HG03196 (cell line): ENCODE measurements at regions not wholly inside any gene's neighbourhood (a gene's known extent, or its start where the extent isn't known, plus 50 kb on each side); places are given as distances from the start of the nearest gene placed in this dataset.
"Not testable (repeated sequence)": the region's sequence is repeated elsewhere in the genome, so short reads cannot be mapped to it uniquely, and the experiment has no call there.

Experiments used
- ATAC-seq: cut with Tn5 transposase; IDR thresholded peaks from one replicate; pipeline ENCODE4 v1.9.1; 2021; ENCODE audit not compliant: unreplicated experiment

DNA sequence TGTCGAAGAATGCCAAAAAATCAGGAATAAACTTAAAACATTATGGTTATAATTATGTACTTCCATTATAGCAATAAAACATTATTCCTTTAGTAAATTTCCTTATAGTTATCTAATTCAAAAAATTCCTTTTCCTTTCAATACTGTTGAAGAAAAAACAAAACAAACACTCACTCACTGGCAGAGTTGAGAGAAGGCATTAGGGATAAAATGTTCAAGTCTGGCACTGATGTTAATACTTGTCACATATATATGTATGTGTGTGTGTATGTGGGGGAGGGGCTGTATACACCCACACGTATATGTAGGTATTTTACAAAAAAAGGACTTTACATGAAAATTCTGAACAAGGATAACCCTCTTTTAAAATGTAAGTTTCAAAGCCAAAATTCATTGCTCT, 150.2 kb upstream of the MEOX2 start:
- ATAC-seq, result no peak

DNA sequence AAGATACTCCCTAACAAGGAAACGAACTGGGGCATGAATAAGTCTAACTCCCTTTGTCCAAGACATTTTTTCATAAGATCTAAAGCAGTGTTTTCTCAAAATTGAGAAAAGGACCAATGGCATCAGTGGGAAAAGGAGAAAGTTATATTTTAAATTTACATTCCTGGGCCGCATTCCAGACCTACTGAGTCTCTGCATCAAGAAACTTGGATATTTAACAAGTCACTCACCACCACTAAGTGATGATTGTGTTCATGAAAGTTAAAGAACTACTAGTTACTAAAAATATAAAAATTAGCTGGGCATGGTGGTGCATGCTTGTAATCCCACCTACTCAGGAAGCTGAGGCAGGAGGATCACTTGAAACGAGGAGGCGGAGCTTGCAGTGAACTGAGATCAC, 149.6 kb upstream of the MEOX2 start:
- ATAC-seq, result no peak

DNA sequence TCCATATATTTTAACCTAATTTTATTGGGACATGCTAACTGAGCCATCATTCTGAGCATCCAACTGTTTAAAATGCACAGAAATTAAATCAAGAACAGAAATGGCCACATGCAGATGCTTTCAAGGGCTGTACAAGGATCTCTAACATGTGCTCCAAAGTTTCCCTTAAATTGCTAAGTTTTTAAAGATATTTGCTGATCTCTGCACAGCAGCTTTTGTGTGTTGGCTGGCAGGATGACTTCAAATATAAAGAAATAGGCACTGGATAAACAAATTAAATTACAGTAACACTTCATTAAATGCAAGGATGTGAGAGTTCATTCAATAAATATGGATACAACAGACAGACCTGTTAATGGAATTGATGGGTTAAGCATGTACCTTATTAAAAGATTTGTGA, 148.0 kb upstream of the MEOX2 start:
- no peak for ATAC-seq

DNA sequence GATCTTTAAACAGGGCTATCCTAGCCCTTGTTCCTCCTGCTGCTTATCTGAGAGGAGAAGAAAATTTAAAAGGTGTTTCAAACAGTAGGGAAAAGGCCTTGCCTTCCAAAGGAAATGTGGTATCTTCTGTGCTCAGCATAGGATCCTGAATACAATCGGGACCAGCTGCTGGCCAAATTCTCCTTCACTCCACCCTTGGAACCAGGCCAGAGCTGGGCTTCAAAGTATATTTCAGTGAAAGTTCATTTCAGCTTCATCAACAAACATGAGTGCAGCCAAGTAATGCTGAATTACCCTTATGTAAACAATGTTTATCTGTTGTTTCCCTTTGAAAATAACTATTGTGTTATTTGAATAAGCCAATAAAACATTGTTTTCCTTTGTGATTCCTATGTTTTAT, 146.5 kb upstream of the MEOX2 start:
- ATAC-seq, result no peak

DNA sequence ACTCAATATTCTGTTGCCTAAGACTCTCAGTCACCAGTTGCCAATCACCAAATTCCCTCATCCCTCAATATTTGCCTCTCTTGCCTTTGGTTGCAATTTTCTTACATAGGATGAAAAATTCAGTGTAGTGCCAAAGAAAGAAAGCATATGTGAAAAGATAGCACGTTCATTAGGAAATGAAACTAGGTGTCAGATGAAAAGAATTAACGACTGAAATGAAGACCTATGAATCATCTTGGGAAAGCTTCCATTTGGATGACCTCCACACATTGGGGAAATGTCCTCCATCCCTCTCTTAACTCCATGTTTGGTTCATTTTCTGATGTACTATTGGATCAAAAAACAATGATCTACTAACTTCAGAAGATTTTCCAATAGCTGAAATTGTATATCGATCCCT, 145.1 kb upstream of the MEOX2 start:
- ATAC-seq, result no peak

DNA sequence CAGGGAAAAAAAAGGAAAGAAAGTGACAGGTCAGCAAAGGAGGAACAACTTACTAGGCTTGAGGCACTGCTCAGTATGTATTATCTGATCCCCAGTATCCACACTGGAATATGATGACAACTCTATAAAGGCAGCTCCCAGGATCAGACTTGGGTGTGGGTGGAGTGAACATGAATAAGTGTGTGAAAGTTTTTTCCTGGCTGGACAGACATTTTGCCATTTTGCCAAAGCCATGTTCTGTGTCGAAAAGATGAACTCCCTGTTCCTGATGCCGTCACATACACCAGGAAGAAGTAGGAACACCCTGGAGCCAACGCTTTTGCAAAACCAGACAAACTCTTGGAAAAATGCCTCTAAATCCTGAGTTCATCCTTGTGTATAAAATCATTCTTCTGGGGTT, 143.2 kb upstream of the MEOX2 start:
- ATAC-seq, result no peak

DNA sequence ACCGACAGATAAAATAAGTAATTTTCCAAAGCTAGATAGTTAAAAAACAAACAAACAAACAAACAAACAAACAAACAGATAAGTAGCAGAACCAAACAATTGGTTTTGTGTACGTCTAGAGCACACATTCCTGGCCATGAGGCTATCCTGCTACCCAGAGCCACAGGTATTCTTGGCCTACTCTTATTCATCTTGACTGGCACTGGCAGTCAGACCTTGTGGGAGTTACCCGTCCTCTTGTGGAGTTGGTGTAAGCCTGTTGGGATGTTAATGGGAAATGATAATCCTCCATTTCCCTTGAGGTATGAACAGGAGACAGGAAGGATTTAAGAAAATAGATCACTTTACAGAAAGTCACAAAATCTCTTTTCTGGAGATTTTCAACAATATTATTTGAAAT, 142.4 kb upstream of the MEOX2 start:
- no peak for ATAC-seq

DNA sequence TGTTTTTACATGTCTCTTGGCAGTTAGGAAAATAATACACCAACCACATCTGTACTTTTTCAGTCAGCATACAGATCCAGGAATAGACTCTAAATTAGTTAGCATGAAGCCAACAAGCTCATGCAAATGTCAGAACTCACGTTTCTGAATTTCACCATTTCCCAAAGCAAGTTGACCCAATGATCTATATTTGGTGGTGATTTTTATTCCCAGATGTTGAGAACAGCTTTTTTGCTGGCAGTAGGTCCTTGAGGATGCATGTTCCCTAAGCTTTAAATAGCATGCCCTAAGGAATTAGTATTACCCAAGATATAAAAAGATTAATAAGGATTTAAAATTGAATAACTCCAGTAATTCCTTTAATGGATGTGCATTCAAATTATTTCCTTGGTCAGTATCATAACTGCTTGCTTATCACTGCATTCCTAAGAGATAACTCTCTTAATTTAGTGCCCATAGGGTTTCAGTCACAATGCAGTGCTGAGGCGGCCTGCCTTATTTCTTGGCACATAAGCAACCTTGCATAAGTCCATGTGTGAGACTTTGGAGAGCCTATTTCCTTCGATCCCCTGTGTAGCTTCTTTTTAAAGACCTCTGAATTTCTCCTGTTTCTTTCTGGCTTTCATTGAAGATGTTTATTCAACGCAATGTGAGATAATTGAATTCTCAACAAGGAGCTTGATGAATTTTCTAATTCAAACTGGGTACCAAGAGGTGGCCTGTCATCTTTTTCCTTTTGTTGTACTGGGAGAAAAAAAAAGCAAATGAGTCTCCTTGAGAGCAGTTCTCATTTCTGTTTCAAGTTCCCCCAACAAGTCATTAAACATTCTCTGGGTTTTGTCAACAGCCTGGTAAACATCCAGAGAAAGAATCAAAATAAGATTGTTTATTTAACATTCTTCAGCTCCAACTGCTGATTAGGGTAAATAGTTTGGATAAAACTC, 135.3 kb upstream of the MEOX2 start:
- ATAC-seq, result no peak

DNA sequence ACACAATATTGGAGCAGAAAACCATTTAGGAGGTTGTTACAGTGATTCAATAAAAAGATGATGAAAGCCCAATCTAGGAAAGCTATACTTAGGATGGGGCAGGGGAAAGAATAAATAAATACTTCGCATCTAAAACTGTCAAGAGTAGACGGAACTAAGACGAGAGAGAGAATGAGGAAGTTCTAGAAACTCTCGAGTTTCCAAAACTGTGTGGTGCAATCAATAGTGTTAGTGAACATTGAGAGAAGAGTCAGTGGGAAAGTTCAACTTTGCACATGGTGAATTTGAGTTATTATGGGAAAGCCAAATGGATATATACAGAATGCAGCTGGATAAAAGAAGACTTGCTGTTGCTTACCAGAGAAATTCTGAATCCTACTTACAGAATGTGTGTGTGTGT, 133.8 kb upstream of the MEOX2 start:
- no peak for ATAC-seq

DNA sequence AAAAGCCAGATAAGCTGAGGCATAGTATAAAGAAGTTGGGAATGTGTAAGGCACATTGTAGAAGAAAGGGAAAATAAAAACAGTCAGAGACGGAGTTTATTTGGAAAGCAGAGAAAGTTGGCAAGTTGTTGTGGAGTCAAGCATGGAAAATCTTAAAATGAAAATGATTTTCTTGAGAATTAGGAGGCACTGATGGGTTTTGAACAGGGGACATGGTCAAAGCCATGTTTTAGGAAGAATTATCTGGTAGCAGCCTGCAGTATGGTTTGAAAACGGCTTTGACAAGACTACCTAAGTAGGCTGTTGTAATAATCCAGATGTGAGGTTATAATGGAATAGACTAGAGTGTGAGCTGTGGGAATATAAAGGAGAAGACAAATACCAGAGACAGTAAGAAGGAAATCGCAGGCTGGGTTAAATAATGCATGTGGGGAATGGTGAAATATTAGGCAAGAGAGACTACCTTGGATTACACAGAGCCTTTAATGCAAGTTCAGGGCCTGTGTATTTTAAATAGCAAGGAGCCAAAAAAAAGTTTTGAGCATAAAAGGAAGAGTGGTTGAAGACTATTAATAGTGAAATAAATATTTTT, 130.4 kb upstream of the MEOX2 start:
- no peak for ATAC-seq

DNA sequence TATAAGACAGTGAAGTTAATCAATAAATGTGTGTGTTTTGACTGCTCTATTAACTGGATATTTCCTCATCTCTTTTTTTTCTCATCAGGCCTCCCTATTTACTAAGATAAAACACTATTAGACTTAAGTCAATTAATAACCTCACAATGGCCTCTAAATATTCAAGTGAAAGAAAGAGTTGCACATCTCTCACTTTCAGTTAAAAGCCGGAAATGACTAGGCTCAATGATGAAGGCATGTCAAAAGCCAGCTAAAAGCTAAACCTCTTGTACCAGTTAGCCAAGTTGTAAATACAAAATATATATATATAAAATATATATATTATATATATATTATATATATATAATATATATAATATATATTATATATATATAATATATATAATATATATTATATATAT, 127.0 kb upstream of the MEOX2 start:
- no peak for ATAC-seq

DNA sequence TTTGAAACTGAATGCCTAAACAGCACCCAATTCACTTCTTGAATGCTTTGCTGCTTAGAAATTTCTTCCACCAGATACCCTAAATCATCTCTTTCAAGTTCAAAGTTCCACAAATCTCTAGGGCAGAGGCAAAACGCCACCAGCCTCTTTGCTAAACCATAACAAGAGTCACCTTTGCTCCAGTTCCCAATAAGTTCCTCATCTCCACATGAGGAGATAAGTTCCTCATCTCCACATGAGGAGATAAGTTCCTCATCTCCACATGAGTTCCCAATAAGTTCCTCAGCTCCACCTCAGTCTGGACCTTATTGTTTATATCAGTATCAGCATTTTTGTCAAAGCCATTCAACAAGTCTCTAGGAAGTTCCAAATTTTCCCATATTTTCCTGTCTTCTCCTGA, 123.9 kb upstream of the MEOX2 start:
- not testable (repeated sequence) for ATAC-seq

DNA sequence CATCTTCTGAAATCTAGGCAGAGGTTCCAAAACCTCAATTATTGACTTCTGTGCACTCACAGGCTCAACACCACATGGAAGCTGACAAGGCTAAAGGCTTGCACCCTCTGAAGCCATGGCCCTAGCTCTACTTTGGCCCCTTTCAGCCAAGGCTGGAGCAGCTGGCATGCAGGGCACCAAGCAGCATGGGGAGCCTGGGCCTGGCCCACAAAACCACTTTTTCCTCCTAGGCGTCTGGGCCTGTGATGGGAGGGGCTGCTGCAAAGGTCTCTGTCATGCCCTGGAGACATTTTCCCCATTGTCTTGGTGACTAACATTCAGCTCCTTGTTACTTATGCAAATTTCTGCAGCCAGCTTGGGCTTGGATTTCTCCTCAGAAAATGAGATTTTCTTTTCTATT, 123.5 kb upstream of the MEOX2 start:
- not testable (repeated sequence) for ATAC-seq

DNA sequence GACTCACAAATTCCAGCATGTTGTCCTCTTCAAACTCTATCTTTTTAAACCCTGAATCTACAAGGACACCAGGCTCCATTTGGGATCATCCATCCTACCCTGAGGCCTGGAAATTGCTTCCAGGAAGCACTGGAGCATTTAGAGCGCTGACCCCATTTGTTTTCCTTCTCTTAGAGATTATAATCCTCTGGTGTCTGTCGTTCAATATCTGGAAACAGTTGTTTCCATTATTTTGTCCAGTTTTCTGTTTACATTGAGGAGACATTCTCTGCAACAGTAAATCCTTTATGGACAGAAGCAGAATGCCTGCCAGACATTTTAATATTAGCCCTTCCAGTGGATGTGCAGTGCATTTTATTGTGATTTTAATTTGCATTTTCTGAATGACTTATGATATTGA, 119.4 kb upstream of the MEOX2 start:
- ATAC-seq, result no peak

DNA sequence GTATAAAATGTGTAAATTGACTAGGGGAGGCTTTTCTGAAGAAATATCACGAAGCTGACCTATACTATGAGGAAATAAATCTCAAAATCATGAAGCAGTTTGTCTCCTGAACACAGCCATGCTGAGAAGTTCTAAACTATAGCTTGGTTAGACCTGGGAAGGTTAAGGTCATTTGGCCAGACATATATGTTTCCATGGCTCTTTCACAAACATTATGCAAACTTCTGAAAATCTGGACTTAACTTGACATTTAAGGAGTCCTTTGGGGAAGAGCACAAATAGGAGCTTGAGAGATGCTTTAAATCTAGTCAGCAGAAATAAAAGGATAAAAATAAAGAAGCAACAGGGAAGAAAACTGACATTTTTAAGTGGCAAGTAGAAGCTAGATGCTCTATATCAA, 115.9 kb upstream of the MEOX2 start:
- ATAC-seq, result no peak

DNA sequence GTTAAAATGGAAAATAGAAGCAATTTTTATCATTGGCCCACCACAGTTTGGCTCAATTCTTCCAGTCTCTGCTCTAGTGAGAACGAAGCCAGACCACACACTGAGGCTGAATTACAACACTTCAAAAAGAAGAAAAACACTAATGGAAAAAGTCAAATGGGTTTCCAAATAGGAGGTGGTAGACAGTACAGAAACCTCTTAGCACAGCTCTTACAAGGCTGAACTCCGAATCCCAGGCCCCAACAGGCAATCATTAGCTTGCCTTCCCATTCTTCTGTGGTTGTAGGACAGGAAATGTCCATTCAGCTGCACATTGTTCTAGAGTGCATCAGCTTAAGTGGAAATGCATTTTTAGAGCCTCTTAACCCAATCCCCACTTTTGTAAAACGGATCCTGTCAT, 115.1 kb upstream of the MEOX2 start:
- ATAC-seq, result no peak

DNA sequence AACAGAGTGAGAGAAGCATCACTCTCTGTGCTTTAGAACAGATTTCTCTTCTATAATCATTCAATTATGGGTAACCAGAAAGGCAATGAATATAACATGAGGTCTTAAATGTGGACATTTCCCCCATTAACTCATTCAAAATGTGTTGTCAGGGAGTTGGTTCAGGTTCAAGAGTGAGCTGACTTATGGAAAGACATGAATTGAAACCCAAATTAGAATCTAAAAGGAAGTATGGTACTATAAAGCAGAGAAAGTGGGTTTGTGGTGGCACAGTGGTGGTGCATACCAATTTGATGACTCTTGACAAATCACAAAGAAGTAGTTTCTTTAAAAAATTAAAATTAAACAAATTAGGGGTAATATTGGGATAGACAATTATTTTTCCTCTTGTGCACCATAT, 114.6 kb upstream of the MEOX2 start:
- ATAC-seq, result no peak

DNA sequence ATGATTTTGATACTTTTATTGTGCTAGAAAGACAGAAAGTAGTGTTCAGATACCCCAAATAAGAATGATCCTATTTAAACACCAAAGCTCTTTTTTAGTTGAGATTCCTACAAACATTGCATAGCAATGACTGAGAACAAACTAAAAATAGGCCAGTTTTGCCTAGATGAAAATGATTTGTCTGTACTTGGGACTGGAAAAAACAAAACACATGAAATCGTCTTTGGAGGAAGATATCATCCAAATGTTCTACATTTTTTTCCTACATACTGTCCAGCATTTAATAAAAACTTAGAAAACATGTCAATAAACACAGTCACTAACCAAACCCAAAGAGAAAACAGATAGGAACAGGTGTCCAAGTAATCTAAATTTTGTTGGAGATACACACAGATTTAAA, 111.6 kb upstream of the MEOX2 start:
- no peak for ATAC-seq

DNA sequence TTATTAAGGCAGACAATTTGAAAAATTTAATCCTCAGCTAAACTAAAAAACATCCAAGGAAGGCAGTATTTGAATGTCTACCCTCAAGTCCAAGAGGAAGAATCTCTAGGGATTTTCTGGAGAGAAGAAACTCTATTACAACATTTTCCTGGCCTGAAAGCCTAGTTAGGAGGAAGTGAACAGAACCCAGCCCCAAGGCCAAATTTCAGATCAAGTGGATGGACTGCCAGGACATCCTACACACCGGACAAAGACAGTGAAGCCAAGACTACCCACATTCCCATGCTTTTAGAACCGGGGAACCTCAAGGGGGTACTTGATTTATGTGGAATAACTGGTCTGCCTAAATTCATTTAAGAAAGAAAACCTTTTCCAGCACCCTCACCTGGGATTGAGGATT, 108.9 kb upstream of the MEOX2 start:
- ATAC-seq, result no peak

DNA sequence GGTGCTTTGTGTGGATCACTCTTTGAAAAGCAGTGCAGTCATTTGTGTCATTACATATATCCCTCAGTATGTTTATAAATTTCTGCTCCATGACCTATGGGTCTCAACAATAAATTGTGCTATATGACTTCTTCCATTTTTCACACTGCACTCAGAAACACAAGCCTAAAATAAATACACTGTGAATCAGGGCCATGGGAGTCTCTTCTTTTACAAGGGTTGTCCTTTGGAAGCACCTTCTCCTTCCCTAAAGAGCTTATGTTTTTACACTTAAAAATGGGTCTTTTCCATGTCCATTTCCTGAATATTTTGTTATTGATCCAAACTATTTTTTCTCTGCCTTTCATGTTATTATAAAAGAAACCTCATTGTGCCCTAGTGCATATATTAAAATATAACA, 108.3 kb upstream of the MEOX2 start:
- ATAC-seq, result no peak

DNA sequence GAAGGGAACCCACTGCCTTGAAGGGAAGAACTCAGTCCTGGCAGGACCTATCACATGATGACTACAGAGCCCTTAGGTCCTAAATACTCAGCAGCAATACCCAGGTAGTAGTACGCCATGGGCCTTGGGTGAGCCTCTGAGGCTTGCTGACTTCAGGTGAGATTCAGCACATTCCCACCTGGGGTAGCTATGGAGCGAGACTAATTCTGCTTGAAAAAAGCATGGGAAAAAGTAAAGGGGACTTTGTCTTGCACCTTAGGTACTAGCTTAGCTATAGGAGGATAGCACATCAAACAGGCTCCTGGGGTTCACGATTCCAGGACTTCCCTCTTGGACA, 98.2 kb upstream of the MEOX2 start:
- ATAC-seq, result no peak

DNA sequence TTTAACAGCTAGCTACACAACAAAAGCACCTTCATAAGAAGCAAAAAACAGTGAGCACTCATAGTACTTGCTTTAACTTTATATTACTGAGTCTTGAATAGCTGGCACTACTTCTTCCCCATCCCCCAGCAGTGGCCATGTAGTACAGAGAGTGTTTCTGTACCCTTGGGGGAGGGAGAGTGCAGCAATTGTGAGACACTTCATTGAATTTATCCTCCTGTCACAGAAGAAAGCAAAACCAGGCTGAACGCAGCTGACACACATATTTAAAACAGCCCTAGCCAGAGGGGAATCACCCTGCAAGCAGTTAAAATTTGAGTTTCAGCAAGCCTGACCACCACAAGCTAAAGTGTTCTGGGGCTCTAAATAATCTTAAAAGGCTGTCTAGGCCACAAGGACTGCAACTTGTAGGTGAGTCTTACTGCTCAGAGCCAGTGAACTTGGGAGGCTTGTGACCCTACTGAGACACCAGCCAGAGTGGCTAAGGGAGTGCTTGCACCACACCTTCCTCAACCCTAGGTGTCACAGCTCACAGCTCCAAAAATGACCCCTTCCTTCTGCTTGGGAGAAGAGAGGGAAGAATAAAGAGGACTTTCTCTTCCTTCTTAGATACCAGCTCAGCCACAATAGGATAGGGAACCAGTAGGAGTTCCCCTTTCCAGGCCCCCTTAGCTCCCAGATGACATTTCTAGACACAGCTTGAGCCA, 97.7 kb upstream of the MEOX2 start:
- no peak for ATAC-seq
